HG02852 (cell line): ENCODE measurements at regions not wholly inside any gene's neighbourhood (a gene's known extent, or its start where the extent isn't known, plus 50 kb on each side); places are given as distances from the start of the nearest gene placed in this dataset.

Experiments used
- ATAC-seq: cut with Tn5 transposase; IDR thresholded peaks from one replicate; pipeline ENCODE4 v1.9.1; 2021; ENCODE audit warnings: mild to moderate bottlenecking, moderate library complexity; ENCODE audit not compliant: unreplicated experiment

DNA sequence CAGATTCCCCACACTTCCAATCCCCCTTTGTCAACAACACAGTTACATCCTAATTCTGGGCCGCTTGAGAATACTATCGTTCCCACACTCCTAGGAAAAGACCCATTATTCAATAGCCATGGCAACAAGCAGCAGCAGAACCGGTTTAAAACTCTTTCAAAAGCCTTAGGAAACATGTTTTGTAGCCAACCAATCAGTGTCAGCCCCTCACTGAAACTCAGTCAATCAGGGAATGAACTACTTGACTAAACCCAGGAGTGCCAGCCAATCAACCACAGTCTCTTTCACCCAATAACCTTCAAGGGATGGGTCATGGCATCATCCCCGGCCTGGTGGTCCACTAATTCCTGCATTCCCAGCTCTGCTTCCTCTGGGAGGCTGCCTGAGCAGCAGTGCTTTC is 204.8 kb upstream of the HS6ST1 start:
- ATAC-seq: no peak

DNA sequence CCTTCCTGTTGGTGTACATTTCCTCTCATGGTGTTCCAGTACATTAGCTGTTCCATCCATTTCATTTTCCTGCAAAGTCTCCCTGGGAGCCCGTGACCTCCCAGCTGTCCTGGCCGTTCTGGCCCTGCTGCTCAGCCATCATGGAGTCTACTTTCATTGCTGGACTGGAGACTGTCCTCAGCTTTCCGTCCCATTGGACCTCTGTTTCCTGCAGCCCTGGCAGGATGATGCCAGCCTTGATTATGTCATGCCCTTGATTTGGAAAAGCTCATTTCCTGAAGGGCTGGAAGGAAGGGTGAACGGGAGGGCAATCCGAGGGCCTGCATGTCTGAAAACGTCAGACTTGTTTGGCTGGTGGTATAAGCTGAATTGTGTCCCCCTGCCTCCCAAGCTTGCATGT is 205.5 kb upstream of the HS6ST1 start:
- ATAC-seq: no peak

GRCh38 chr2:128525653-128526052 is 207.0 kb upstream of the HS6ST1 start:
- ATAC-seq: no peak

GRCh38 chr2:128526455-128526976 is 207.8 kb upstream of the HS6ST1 start:
- ATAC-seq: no peak

GRCh38 chr2:128528133-128528532 is 209.5 kb upstream of the HS6ST1 start:
- ATAC-seq: no peak

- no peak for ATAC-seq
These were observed 211.4 kb upstream of the HS6ST1 start for GRCh38 chr2:128530025-128530573.

- ATAC-seq: no peak
These were observed 213.2 kb upstream of the HS6ST1 start for GRCh38 chr2:128531856-128532255.

GRCh38 chr2:128533101-128533500 is 214.4 kb upstream of the HS6ST1 start:
- ATAC-seq: no peak

DNA sequence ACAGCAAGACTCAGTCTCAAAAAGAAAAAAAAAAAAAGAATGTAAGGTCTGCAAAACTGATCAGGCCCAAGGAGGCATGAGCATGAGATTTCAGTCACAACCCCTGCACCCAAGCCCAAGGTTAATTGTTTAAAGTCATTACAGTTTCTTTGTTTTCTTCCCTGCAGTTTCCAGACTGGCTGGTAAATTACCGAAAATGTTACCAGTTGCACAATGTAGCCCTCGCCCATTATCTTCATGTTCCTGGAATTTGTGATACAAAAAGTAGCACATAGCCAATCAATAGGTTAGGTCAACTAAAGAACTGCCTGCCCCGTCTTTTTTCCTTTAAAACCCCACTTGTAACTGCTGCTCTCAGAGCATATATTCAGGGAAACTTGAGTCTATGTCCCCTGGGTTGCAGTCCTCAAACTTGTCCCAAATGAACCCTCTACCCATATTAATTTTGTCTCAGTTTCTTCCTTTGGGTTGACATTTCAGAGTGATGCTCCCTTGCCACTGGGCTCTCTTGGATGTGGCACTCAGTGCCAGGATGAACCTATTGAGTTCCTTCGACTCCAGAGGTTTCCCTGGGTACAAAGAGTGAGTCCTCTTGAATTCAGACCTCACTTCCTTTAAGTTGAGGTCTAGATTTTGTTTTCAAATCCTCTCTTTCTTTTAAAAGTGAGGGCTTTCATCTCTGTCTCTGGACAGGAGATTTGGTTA is 216.2 kb upstream of the HS6ST1 start:
- ATAC-seq: no peak

GRCh38 chr2:128535953-128536352 is 217.3 kb upstream of the HS6ST1 start:
- ATAC-seq: no peak

- ATAC-seq: no peak
These were observed 218.4 kb upstream of the HS6ST1 start for GRCh38 chr2:128536925-128537620.

DNA sequence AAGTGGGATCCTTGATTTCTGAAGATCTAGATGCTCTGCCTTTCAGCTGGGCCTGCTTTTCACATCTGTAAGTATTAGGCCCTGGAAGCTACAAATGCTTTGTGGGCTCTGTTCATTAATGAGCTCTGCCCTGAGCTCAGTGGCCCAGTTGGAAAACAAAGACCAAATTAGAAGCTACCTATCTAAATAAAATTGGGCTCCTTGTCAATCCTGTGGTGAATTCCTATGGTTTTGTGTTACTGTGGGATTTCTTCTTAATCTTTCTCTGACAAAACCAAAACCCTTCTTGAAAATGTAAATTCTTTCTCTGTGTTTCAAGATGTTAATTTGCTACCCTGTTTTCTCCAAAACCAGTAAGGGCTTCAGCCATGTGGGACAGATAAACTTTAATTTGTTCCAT is 219.0 kb upstream of the HS6ST1 start:
- no peak for ATAC-seq

GRCh38 chr2:128538396-128538795 is 219.7 kb upstream of the HS6ST1 start:
- no peak for ATAC-seq

DNA sequence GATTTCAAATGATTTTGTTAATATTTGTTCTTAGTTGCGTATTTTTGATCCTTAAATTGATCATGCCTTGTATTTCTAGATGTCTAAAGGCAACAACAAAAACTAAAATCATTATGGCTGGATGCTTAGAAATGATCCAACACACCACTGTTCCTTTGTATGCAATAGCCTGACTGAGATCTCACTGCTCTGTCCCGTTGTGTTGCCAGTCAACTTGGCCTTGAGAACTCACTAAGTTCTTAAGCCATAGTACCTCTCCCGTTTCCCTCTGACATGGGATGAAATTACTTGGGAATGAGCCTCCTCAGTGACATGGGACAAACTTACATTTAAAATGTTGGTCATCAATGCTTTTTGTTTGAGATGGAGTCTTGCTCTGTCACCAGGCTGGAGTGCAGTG is 222.0 kb upstream of the HS6ST1 start:
- no peak for ATAC-seq

- ATAC-seq: no peak
These were observed 222.8 kb upstream of the HS6ST1 start for GRCh38 chr2:128541448-128541847.

- no peak for ATAC-seq
These were observed 224.4 kb upstream of the HS6ST1 start for GRCh38 chr2:128543036-128543435.

DNA sequence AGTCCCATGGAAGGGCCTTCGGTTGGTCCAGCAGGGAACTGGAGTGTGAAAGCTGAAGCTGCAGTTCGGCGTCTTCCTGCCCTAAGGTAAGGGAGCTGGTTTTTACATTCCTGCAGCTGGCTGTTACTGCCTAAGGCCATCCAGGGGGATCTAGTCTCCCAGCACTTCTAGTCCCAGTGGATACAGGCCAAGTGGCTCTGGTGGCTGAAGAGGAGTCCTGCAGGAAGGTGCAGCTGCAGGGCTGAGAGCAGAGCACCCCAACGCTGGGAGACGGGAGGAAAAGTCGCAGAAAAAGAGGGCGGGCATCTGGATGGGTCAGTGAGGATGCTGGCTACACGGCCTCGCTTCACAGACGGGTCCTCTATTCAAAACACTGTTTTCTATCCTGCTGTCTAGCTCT is 225.0 kb upstream of the HS6ST1 start:
- ATAC-seq: no peak

DNA sequence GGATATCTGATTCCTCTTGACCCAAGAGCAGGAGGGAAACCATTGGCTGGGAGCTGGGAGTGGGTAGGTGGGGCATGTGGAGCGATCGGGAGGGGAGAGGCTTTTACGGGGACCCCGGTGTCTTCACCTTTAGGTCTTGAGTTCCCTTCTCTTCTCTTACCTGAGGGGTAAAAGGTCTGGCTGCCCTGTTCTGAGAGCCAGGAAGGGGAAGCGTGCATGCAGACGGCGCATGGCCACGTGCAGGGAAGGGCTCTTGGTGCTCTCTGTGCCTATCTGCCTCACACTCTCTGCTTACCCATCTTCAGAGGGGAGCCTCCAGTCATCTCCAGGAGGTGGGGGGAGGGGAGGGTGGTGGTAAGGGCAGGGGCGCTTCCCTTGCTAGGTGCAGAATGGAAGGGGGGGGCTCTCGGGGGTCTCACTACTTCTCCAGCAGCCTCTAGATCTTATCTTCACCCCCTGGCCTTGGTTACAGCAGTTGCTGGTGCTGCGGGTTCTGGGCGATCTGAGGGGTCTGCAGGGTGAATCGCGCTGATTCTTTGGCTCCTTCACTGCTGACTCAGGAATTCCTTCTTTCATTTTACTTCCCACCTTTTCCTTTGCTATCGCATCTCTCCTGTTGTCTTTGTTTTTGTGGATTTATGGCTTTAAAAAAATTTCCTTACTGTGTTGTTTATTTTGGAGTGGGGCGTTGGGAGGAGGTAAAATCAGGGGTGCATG is 225.8 kb upstream of the HS6ST1 start:
- ATAC-seq: no peak

DNA sequence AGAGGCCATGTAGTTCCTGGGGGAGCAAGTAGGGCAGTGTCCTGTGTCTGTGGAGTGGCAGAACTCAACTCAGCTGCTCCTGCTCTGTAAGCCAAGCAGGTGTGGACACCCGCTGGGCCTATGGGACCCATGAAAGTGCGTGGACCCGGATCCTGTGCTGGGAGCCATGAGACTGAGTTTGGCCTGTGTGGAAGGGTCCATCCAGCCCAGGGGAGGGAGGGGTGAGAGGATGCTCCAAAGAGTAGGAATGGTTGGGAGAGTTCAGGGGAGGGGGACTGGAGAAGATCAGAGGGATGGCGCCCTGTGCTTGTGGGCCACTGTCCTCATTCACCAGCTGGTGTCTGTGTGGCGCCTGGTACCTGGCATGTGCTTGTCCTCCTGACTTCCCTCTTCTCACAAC is 226.4 kb upstream of the HS6ST1 start:
- no peak for ATAC-seq

GRCh38 chr2:128545829-128546228 is 227.2 kb upstream of the HS6ST1 start:
- no peak for ATAC-seq

DNA sequence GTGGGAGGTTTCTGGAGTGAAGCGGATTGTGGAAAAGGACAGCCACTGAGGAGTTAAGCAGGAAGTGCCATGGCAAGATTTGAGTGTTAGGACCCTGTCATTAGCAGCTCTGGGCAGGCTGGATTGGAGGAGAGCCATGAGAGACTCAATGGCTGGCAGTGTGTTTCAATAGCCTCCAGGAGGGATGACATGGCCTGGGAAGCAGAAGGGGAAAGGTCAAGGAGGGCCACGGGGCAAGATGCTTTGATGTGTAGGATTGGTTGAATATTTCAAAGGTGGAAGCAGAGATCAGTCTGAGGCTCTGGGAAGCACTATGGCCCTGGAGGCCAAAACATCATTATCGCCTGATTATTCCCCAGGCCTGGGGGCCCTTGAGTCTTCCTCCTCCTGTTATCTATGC is 229.0 kb upstream of the HS6ST1 start:
- no peak for ATAC-seq
